B cell (primary cell): ENCODE measurements at regions not wholly inside any gene's neighbourhood (a gene's known extent, or its start where the extent isn't known, plus 50 kb on each side); places are given as distances from the start of the nearest gene placed in this dataset.

Experiments used
- ATAC-seq: fragments of 200-7000 bp; cut with Tn5 transposase; one replicate; pipeline ENCODE4 v1.10.0; 2021; ENCODE audit warnings: low read depth, mild to moderate bottlenecking, moderate number of reproducible peaks, moderate library complexity
- CTCF ChIA-PET: fragments of 350-600 bp; sonication (Branson Sonifier 250); formaldehyde crosslinking; loops from one replicate; lab custom pipeline; 2021; ENCODE audit warnings: antibody characterized with exemption, inconsistent platforms; lab: Charles Lee
- POLR2A ChIA-PET: fragments of 350-600 bp; sonication (Branson Sonifier 250); formaldehyde crosslinking; loops from one replicate; lab custom pipeline; 2021; ENCODE audit warnings: antibody characterized with exemption; lab: Charles Lee
- DNase-seq: peaks from one replicate; pipeline ENCODE4 v3.0.0; 2013
- H2AFZ ChIP-seq: 2 replicates; pipeline ENCODE4 v1.6.1; 2012; ENCODE audit warnings: mild to moderate bottlenecking, low read depth, low read length; ENCODE audit not compliant: insufficient read depth, poor library complexity, severe bottlenecking
- H3K27ac ChIP-seq, 2 donors: 1 replicate in 1 of 2; 2 replicates in 1 of 2; pipeline ENCODE4 v1.5.1; 2012 to 2013; ENCODE audit warnings: low read length in 2 of 2, mild to moderate bottlenecking in 2 of 2, moderate library complexity in 1 of 2
- H3K27me3 ChIP-seq, 4 experiments: fragments of 200-600 bp in 1 of 4; sonication (generic) in 1 of 4; replicated peaks in 1 of 4; 1 replicate in 2 of 4; 2 replicates in 2 of 4; pipeline versions ENCODE4 v1.6.1 to v1.7.0; 2013 to 2016; ENCODE audit warnings: low read length in 3 of 4, mild to moderate bottlenecking in 2 of 4, mixed read lengths in 1 of 4, moderate library complexity in 1 of 4; ENCODE audit not compliant: insufficient read depth in 4 of 4, control insufficient read depth in 3 of 4; ENCODE audit errors: control extremely low read depth in 1 of 4
- H3K36me3 ChIP-seq, 2 experiments: replicated peaks in 1 of 2; 1 replicate in 1 of 2; 2 replicates in 1 of 2; pipeline versions ENCODE4 v1.6.1 to v1.7.1; 2013; ENCODE audit warnings: low read length in 1 of 2; ENCODE audit not compliant: insufficient read depth in 2 of 2, control insufficient read depth in 1 of 2; ENCODE audit errors: control extremely low read depth in 1 of 2, extremely low read depth in 1 of 2
- H3K4me1 ChIP-seq, 2 donors: fragments of 200-600 bp in 1 of 2; sonication (generic) in 1 of 2; 1 replicate in 1 of 2; 2 replicates in 1 of 2; pipeline versions ENCODE4 v1.5.1 to v1.6.1; 2013 to 2017; ENCODE audit warnings: low read length in 2 of 2; ENCODE audit not compliant: control insufficient read depth in 2 of 2, insufficient read depth in 2 of 2
- H3K4me2 ChIP-seq: replicated peaks from 2 replicates; pipeline ENCODE3; 2012; ENCODE audit warnings: mild to moderate bottlenecking, low read depth, low read length; ENCODE audit not compliant: poor library complexity, severe bottlenecking
- H3K4me3 ChIP-seq, 5 experiments: fragments of 200-600 bp in 1 of 5; sonication (generic) in 1 of 5; 1 replicate in 3 of 5; 2 replicates in 2 of 5; pipeline versions ENCODE4 v1.5.1 to v1.7.0; 2011 to 2016; ENCODE audit warnings: low read length in 4 of 5, mild to moderate bottlenecking in 4 of 5, low read depth in 2 of 5, control low read depth in 1 of 5, moderate library complexity in 1 of 5; ENCODE audit not compliant: insufficient read depth in 1 of 5; ENCODE audit errors: control extremely low read depth in 1 of 5, extremely low read depth in 1 of 5
- H3K79me2 ChIP-seq: fragments of 200-600 bp; sonication (generic); one replicate; pipeline ENCODE4 v1.6.0; 2016; ENCODE audit warnings: low read length; ENCODE audit not compliant: control insufficient read depth, insufficient read depth
- H3K9ac ChIP-seq: fragments of 200-600 bp; sonication (generic); 2 replicates; pipeline ENCODE4 v1.6.1; 2017; ENCODE audit warnings: mild to moderate bottlenecking, low read length, moderate library complexity
- H3K9me3 ChIP-seq, 3 donors: one replicate each; pipeline versions ENCODE4 v1.6.1 to v1.7.1; 2013; ENCODE audit warnings: low read length in 2 of 3; ENCODE audit not compliant: control insufficient read depth in 2 of 3, insufficient read depth in 1 of 3; ENCODE audit errors: control extremely low read depth in 1 of 3
- H4K20me1 ChIP-seq: 2 replicates; pipeline ENCODE4 v1.6.0; 2012; ENCODE audit warnings: mild to moderate bottlenecking, low read length; ENCODE audit not compliant: insufficient read depth, control insufficient read depth, poor library complexity, severe bottlenecking
- H3K27ac Mint-ChIP-seq: one replicate; pipeline ENCODE4 v1.8.0; 2021; ENCODE audit warnings: mixed read lengths
- H3K27me3 Mint-ChIP-seq: one replicate; pipeline ENCODE4 v1.8.0; 2021; ENCODE audit warnings: mixed read lengths
- H3K4me1 Mint-ChIP-seq: one replicate; pipeline ENCODE4 v1.8.0; 2021; ENCODE audit warnings: mixed read lengths
- H3K4me3 Mint-ChIP-seq: one replicate; pipeline ENCODE4 v1.8.0; 2021; ENCODE audit warnings: mixed read lengths
- H3K9me3 Mint-ChIP-seq: one replicate; pipeline ENCODE4 v1.8.0; 2022; ENCODE audit warnings: mixed read lengths; ENCODE audit not compliant: insufficient read depth
- EZH2 ChIP-seq: IDR thresholded peaks from 2 replicates; pipeline ENCODE4 v1.6.1; 2012; ENCODE audit warnings: borderline replicate concordance, low read depth, mild to moderate bottlenecking, moderate library complexity, low read length; ENCODE audit not compliant: insufficient read depth, poor library complexity, severe bottlenecking
- WGBS: methylation state at CpG from one replicate; pipeline ENCODE4 v1.1.5; 2013; ENCODE audit warnings: missing lambda C conversion rate; ENCODE audit not compliant: insufficient coverage; 5-methylcytosine and 5-hydroxymethylcytosine counted together
- intact Hi-C: fragments of 100-400 bp; cut with micrococcal nuclease; formaldehyde crosslinking; loops from one replicate; pipeline ENCODE4 v1.10.0; 2022
- TF ChIP-seq, protein P1 (sequence below): fragments of 200-600 bp; IDR thresholded peaks from one replicate; pipeline ENCODE4 v1.8.0; 2022; ENCODE audit warnings: antibody characterized with exemption, mild to moderate bottlenecking

DNA sequence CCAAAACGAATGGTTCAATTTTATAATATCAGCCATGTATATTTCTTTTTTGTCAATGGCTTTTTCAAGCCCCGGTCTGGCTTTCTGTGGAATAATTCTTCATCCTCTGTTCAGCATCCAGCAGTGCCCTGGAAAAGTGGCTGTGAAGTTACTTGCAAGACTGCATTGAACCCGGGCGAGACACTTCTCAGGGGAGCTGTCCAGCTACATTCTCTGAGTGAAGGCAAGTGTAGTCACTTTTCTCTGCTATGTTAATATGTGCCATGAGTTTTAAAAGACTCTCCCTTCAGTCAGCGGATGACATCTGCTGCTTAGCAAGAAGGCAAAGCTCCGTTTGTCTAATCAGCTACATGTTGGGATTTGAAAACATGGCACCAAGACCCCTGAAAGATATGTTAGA is 81.3 kb upstream of the RGMA start:
- no peak overlapping the region for H3K9ac ChIP-seq
- Mint-ChIP-seq H3K27ac (no peak overlapping the region), H3K27me3 (peaks cover 36% of the 10 kb centered on the region), H3K9me3 (no peaks in the 10 kb centered on the region), H3K4me1 (no peaks in the 10 kb centered on the region), H3K4me3 (no peak overlapping the region)
- POLR2A ChIA-PET = no interaction called here
- no peaks in the 10 kb centered on the region for H3K36me3 ChIP-seq
- H3K4me2 ChIP-seq = no peak overlapping the region
- H3K27ac ChIP-seq = no peak overlapping the region
- ATAC-seq (no peak), DNase-seq (no peak)
- 77% methylated on average over 5 of the region's 6 CpGs for WGBS
- H3K4me1 ChIP-seq = no peaks in the 10 kb centered on the region
- H3K9me3 ChIP-seq = no peaks in the 10 kb centered on the region
- CTCF ChIA-PET = no interaction called here
- no peak overlapping the region for H3K4me3 ChIP-seq
- no peaks in the 10 kb centered on the region for H4K20me1 ChIP-seq
- no peak overlapping the region for H2AFZ ChIP-seq
- no peaks in the 10 kb centered on the region for H3K27me3 ChIP-seq
- no peaks in the 10 kb centered on the region for H3K79me2 ChIP-seq
- intact Hi-C loops = no loop called here
- TF ChIP-seq EZH2 = no peak
- TF ChIP-seq, protein P1, sequence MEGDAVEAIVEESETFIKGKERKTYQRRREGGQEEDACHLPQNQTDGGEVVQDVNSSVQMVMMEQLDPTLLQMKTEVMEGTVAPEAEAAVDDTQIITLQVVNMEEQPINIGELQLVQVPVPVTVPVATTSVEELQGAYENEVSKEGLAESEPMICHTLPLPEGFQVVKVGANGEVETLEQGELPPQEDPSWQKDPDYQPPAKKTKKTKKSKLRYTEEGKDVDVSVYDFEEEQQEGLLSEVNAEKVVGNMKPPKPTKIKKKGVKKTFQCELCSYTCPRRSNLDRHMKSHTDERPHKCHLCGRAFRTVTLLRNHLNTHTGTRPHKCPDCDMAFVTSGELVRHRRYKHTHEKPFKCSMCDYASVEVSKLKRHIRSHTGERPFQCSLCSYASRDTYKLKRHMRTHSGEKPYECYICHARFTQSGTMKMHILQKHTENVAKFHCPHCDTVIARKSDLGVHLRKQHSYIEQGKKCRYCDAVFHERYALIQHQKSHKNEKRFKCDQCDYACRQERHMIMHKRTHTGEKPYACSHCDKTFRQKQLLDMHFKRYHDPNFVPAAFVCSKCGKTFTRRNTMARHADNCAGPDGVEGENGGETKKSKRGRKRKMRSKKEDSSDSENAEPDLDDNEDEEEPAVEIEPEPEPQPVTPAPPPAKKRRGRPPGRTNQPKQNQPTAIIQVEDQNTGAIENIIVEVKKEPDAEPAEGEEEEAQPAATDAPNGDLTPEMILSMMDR = no peak

DNA sequence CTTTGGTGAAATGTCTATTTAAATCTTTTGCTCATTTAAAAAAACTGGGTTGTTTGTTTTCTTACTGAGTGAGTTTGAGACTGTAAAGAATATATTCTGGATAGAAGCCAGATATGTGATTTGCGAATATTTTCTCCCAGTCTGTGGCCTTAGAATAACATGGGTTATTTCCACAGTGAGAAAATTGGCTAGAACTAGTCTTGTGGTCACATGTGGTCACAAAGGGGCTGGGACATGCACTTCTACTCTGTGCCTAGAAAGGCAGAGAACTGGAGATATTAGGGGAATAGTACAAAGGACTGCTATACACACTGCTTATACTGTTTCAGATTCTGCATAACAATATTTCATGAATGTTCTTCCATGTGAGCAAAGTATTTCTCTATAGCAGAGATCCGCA is 79.9 kb upstream of the RGMA start:
- no peak for ATAC-seq
- no peaks in the 10 kb centered on the region for H4K20me1 ChIP-seq
- H2AFZ ChIP-seq = no peak overlapping the region
- intact Hi-C loops = no loop called here
- H3K27me3 ChIP-seq = peaks cover 0 to 3% (median 0%) of the 10 kb centered on the region in 4 experiments
- no peaks in the 10 kb centered on the region for H3K79me2 ChIP-seq
- ChIA-PET POLR2A (no interaction called here), CTCF (no interaction called here)
- Mint-ChIP-seq H3K9me3 (no peaks in the 10 kb centered on the region), H3K4me1 (no peaks in the 10 kb centered on the region), H3K4me3 (no peak overlapping the region), H3K27ac (no peak overlapping the region), H3K27me3 (peaks cover 30% of the 10 kb centered on the region)
- no peak overlapping the region for H3K4me3 ChIP-seq
- TF ChIP-seq EZH2 = no peak
- TF ChIP-seq, protein P1 = no peak
- 88% methylated on average over 1 of the region's 2 CpGs for WGBS
- H3K27ac ChIP-seq = no peak overlapping the region
- H3K36me3 ChIP-seq = no peaks in the 10 kb centered on the region
- no peak overlapping the region for H3K4me2 ChIP-seq
- no peak for DNase-seq
- H3K9me3 ChIP-seq = no peaks in the 10 kb centered on the region
- no peak overlapping the region for H3K9ac ChIP-seq
- H3K4me1 ChIP-seq = no peaks in the 10 kb centered on the region
